SH-SY5Y (cell line): ENCODE measurements at regions not wholly inside any gene's neighbourhood (a gene's known extent, or its start where the extent isn't known, plus 50 kb on each side); places are given as distances from the start of the nearest gene placed in this dataset.

ENCODE experiments used
- GATA2 ChIP-seq: IDR thresholded peaks from 2 replicates; pipeline ENCODE4 v1.6.1; 2011; ENCODE audit warnings: mild to moderate bottlenecking, low read depth, low read length
- GATA3 ChIP-seq: IDR thresholded peaks from 2 replicates; pipeline ENCODE4 v1.6.1; 2011; ENCODE audit warnings: low read depth, mild to moderate bottlenecking, low read length, moderate library complexity

- TF ChIP-seq GATA2 (no peak), GATA3 (no peak)
Observed at GRCh38 chr2:195404651-195405050, 252.4 kb upstream of the SLC39A10 start.
